Common myeloid progenitor, CD34-positive (primary cell): ENCODE measurements at regions not wholly inside any gene's neighbourhood (a gene's known extent, or its start where the extent isn't known, plus 50 kb on each side); places are given as distances from the start of the nearest gene placed in this dataset.
"Not testable (repeated sequence)": the region's sequence is repeated elsewhere in the genome, so short reads cannot be mapped to it uniquely, and the experiment has no call there.

Experiments used
- CTCF ChIA-PET: fragments of 350-600 bp; sonication (Branson Sonifier 250); formaldehyde crosslinking; loops from one replicate; lab custom pipeline; 2021; ENCODE audit warnings: antibody characterized with exemption; lab: Charles Lee
- POLR2A ChIA-PET: fragments of 350-600 bp; sonication (Branson Sonifier 250); formaldehyde crosslinking; loops from one replicate; lab custom pipeline; 2021; ENCODE audit warnings: antibody characterized with exemption; lab: Charles Lee
- DNase-seq, 3 donors: peaks; one replicate each; pipeline versions ENCODE4 v3.0.0 to v3.0.0-alpha.2; 2013
- H3K27ac ChIP-seq, 2 experiments: 1 replicate in 1 of 2; 2 replicates in 1 of 2; pipeline ENCODE4 v1.7.0; 2013; ENCODE audit warnings: inconsistent platforms in 2 of 2, low read length in 2 of 2, mild to moderate bottlenecking in 2 of 2, low read depth in 1 of 2, moderate library complexity in 1 of 2; ENCODE audit not compliant: severe bottlenecking in 2 of 2, insufficient read depth in 1 of 2, poor library complexity in 1 of 2
- H3K27me3 ChIP-seq, 5 experiments: replicated peaks in 2 of 5; 1 replicate in 3 of 5; 2 replicates in 2 of 5; pipeline versions ENCODE4 v1.6.1 to v1.7.0; 2013; ENCODE audit warnings: low read length in 4 of 5, mild to moderate bottlenecking in 2 of 5, moderate library complexity in 2 of 5, inconsistent platforms in 1 of 5; ENCODE audit not compliant: insufficient read depth in 5 of 5, control insufficient read depth in 4 of 5
- H3K36me3 ChIP-seq, 4 experiments: 1 replicate in 2 of 4; 2 replicates in 2 of 4; pipeline versions ENCODE4 v1.6.1 to v1.7.0; 2013; ENCODE audit warnings: low read length in 3 of 4, control low read depth in 1 of 4, mild to moderate bottlenecking in 1 of 4; ENCODE audit not compliant: control insufficient read depth in 4 of 4, insufficient read depth in 4 of 4
- H3K4me1 ChIP-seq, 4 experiments: 1 replicate in 3 of 4; 2 replicates in 1 of 4; pipeline versions ENCODE4 v1.6.1 to v1.7.1; 2013; ENCODE audit warnings: low read length in 3 of 4, mild to moderate bottlenecking in 3 of 4, control low read depth in 1 of 4, inconsistent platforms in 1 of 4, moderate library complexity in 1 of 4; ENCODE audit not compliant: control insufficient read depth in 4 of 4, insufficient read depth in 4 of 4; ENCODE audit errors: control extremely low read depth in 1 of 4
- H3K4me3 ChIP-seq, 7 experiments: 1 replicate in 4 of 7; 2 replicates in 3 of 7; pipeline versions ENCODE4 v1.5.1 to v1.7.0; 2013; ENCODE audit warnings: mild to moderate bottlenecking in 7 of 7, low read length in 6 of 7, moderate library complexity in 6 of 7, inconsistent platforms in 2 of 7, low read depth in 2 of 7, control low read depth in 1 of 7; ENCODE audit not compliant: insufficient read depth in 4 of 7, control insufficient read depth in 1 of 7; ENCODE audit errors: extremely low read depth in 1 of 7
- H3K9me3 ChIP-seq, 5 experiments: 1 replicate in 4 of 5; 2 replicates in 1 of 5; pipeline versions ENCODE4 v1.6.1 to v1.7.1; 2013; ENCODE audit warnings: low read length in 4 of 5, mild to moderate bottlenecking in 2 of 5, inconsistent platforms in 1 of 5, low read depth in 1 of 5, moderate library complexity in 1 of 5; ENCODE audit not compliant: control insufficient read depth in 4 of 5, insufficient read depth in 2 of 5; ENCODE audit errors: control extremely low read depth in 1 of 5
- WGBS: methylation state at CpG from one replicate; pipeline ENCODE4 v1.1.5; 2013; ENCODE audit not compliant: insufficient coverage; 5-methylcytosine and 5-hydroxymethylcytosine counted together

DNA sequence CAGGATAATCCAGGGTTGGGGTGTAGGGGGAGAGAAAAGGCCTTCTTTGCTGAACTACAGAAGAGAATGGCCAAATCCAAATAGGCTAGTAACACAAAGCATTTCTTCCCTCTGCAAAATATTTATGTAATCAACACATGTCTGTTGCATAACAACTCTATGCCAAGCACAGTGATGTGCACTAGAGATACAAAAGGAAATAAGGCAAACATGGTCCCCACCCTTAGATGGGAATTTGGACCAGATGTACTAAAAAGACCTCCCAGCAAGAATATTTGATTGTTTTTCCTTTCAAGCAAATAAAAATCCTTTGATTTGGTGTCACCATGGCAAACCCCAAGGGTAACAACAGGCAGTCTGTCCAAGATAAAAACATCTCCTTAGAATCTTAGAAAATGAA, 177.6 kb upstream of the FGF13 start:
- Histone ChIP-seq H3K27ac (no peak overlapping the region), H3K4me3 (no peak overlapping the region), H3K4me1 (no peaks in the 10 kb centered on the region), H3K9me3 (no peaks in the 10 kb centered on the region), H3K27me3 (no peaks in the 10 kb centered on the region), H3K36me3 (no peaks in the 10 kb centered on the region)
- CTCF ChIA-PET = no interaction called here
- no peak for DNase-seq
- POLR2A ChIA-PET = no interaction called here

DNA sequence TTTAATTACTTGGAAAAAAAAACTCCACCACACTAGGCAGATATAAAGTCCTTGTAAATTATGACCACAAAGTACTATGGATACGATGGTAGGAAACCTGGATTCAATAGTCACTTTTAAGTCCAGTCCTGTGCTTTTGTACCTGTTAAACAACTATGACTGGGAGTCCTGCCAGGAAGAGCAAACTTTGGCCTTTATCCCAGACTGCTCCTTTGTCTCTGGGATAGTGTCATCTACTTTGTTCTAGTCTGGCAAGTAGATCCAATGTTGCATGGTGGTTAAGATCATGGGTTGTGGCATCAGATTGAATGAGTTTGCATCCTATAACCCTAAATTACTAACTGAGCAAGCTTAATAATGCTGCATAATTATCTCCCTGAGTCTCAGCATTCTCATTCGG, 175.3 kb upstream of the FGF13 start:
- H3K36me3 ChIP-seq = no peaks in the 10 kb centered on the region
- no peaks in the 10 kb centered on the region for H3K4me1 ChIP-seq
- 100% methylated on average over 1 of the region's 2 CpGs for WGBS
- ChIA-PET CTCF (no interaction called here), POLR2A (no interaction called here)
- no peak overlapping the region for H3K4me3 ChIP-seq
- DNase-seq = no peak
- no peaks in the 10 kb centered on the region for H3K9me3 ChIP-seq
- no peaks in the 10 kb centered on the region for H3K27me3 ChIP-seq
- H3K27ac ChIP-seq = no peak overlapping the region

DNA sequence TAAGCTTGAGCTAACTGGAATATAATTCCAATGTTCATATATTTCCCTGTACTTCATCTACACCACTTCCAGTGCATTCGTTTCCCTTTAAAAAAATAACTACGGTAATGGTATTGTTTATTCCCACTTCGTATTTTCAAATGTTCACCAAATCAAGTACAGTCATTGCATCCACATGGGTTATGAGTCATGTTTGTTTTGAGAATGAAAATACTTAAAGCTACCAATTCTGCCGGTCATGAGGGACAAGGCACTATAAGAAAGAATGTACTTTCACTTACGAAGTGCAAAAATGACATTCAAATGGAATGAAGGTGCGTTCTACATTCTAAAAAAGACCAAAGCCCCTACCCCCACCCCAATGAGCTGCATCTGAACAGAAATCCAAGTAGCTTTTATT, 174.4 kb upstream of the FGF13 start:
- H3K36me3 ChIP-seq = no peaks in the 10 kb centered on the region
- H3K27ac ChIP-seq = no peak overlapping the region
- ChIA-PET POLR2A (no interaction called here), CTCF (no interaction called here)
- H3K4me3 ChIP-seq = no peak overlapping the region
- no peak for DNase-seq
- 80% methylated on average over 1 of the region's 6 CpGs for WGBS
- no peaks in the 10 kb centered on the region for H3K9me3 ChIP-seq
- no peaks in the 10 kb centered on the region for H3K4me1 ChIP-seq
- H3K27me3 ChIP-seq = no peaks in the 10 kb centered on the region

DNA sequence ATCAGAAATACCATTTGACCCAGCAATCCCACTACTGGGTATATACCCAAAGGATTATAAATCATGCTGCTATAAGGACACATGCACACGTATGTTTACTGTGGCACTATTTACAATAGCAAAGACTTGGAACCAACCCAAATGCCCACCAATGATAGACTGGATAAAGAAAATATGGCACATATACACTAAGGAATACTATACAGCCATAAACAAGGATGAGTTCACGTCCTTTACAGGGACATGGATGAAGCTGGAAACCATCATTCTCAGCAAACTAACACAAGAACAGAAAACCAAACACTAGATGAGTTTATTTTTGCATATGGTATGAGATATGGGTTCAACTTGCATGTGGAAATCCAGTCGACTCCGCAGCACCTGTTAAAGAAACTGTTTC, 168.8 kb upstream of the FGF13 start:
- H3K9me3 ChIP-seq, DNase-seq, POLR2A ChIA-PET, H3K4me1 ChIP-seq, H3K27ac ChIP-seq, H3K4me3 ChIP-seq, CTCF ChIA-PET, H3K27me3 ChIP-seq, H3K36me3 ChIP-seq: not testable (repeated sequence)
- WGBS = no CpG with 5 or more reads among the region's 4 CpGs

DNA sequence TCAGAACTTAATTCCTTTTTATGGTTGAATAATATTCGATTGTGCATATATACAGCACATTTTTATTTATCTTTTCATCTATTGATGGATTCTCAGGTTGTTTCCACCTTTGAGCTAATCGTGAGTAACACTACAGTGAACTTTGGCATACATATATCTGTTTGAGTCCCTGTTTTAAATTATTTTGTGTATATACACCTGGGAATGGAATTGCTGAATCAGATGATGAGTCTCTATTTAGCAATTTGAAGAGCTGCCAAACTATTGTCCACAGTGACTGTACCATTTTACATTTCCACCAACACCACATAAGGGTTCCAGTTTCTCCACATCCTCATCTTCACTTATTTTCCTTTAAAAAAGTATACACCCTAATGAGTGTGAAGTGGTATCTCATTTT, 166.2 kb upstream of the FGF13 start:
- WGBS = no CpG with 5 or more reads among the region's 2 CpGs
- Histone ChIP-seq H3K4me3 (no peak overlapping the region), H3K27me3 (no peaks in the 10 kb centered on the region), H3K4me1 (no peaks in the 10 kb centered on the region), H3K27ac (no peak overlapping the region), H3K9me3 (peaks cover 0 to 3% (median 0%) of the 10 kb centered on the region in 5 experiments), H3K36me3 (no peaks in the 10 kb centered on the region)
- DNase-seq = no peak
- POLR2A ChIA-PET = no interaction called here
- CTCF ChIA-PET = no interaction called here

DNA sequence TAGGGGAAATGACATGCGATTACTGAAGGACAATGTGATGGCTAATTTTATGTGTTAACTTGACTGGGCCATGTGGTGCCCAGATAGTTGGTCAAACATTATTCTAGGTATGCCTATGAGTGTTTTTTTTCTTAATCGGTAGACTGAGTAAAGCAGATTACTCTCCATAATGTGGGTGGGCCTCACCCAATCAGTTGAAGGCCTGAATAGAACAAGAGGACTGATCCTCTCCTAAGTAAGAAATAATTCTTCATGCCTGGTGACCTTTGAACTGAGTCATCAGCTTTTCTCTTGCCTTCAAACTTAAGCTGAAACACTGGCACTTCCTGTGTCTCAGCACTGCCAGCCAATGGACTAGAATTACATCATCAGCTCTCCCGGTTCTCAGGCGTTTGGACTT, 164.0 kb upstream of the FGF13 start:
- POLR2A ChIA-PET = no interaction called here
- no peak overlapping the region for H3K4me3 ChIP-seq

DNA sequence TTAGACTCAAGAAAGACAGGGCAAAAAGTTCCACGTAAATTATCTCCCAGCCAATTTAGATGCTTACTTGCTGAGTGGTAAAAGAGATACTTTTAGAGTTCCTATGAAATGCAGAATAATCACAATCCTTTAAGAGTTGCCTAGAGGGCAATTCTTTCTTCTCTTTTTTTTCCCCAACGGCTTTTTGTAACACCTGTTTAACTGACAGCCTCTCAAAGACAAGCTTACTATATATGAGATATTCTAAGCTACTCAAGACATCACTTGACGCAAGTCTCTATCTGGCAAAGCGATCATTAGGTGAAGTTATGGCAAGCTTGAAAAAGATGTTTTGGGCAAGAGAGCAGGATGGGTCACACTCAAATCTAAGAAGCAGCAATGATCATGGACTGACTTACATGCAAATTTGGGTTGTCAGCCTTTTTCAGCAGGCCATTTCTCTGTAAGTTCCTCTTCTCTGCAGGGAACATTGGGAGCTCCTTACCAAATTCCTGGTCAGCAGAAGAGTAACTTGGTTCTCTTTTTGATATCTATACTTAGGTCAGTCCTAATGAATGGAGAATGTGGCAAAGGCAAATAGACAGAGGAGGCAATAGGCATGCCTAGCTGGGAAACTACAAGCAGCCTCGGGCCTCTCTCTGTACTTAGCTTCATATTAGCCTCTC, 162.9 kb upstream of the FGF13 start:
- H3K36me3 ChIP-seq = no peaks in the 10 kb centered on the region
- no peaks in the 10 kb centered on the region for H3K27me3 ChIP-seq
- H3K27ac ChIP-seq = no peak overlapping the region
- ChIA-PET POLR2A (no interaction called here), CTCF (no interaction called here)
- H3K4me1 ChIP-seq = no peaks in the 10 kb centered on the region
- DNase-seq = no peak
- no peak overlapping the region for H3K4me3 ChIP-seq
- 93% methylated on average over 3 of the region's 5 CpGs for WGBS
- peaks cover 0 to 1% (median 0%) of the 10 kb centered on the region in 5 experiments for H3K9me3 ChIP-seq

More for the DNA sequence above, 164.0 kb upstream of the FGF13 start:
- Histone ChIP-seq H3K27me3 (no peaks in the 10 kb centered on the region), H3K27ac (no peak overlapping the region), H3K4me1 (no peaks in the 10 kb centered on the region), H3K36me3 (no peaks in the 10 kb centered on the region), H3K9me3 (peaks cover 0 to 2% (median 0%) of the 10 kb centered on the region in 5 experiments)
- CTCF ChIA-PET = interaction anchor here (0.6 kb wide), 1 partner anchor 207 kb away, joined by 3 read pairs; no protein-coding TSS in a partner anchor
- DNase-seq = no peak
- 93% methylated on average over 4 of the region's 4 CpGs for WGBS
